ENCODE measurements at regions not wholly inside any gene's neighbourhood (a gene's known extent, or its start where the extent isn't known, plus 50 kb on each side); places are given as distances from the start of the nearest gene placed in this dataset.

- intact Hi-C loops (cut with micrococcal nuclease), result no loop called here
- POLR2A ChIA-PET, result interaction anchor here (0.8 to 1.4 kb wide), 5 partner anchors 13 to 383 kb away, joined by 3 to 6 read pairs (median 5); no protein-coding TSS in a partner anchor
Measured at GRCh38 chr1:234994436-234995295, 134.0 kb downstream of the TOMM20 start.

DNA sequence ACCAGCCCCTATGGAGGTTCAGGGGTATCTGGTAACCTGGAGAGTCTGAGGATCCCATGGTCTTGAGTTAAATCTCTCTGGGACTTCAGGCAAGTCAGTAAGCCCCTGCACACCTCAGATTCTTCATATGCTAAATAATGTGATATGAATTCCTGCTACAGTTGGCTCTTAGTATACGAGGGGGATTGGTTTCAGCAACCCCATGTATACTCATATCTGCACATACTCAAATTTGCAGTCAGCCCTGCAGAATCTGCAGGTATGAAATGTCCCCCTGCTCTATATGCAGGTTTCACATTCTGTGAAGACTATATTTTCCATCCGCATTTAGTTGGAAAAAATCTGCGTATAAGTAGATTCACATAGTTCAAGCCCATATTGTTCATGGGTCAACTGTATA, 136.6 kb downstream of the TOMM20 start:
- POLR2A ChIA-PET, result interaction anchor here (0.7 kb wide), 1 partner anchor 76 kb away, joined by 3 read pairs; no protein-coding TSS in a partner anchor
- DNase-seq (ENCODE audit: unreplicated experiment), result no peak
- Mint-ChIP-seq H3K36me3 (ENCODE audit: insufficient read depth, unreplicated experiment) (peaks cover 6% of the 10 kb centered on the region), H3K9me3 (ENCODE audit: unreplicated experiment) (no peaks in the 10 kb centered on the region), H3K4me3 (ENCODE audit: unreplicated experiment) (no peak overlapping the region), H3K27ac (ENCODE audit: low read depth, unreplicated experiment) (no peak overlapping the region), H3K4me1 (ENCODE audit: insufficient read depth, unreplicated experiment) (peaks cover 19% of the 10 kb centered on the region), H3K27me3 (ENCODE audit: insufficient read depth, unreplicated experiment) (no peaks in the 10 kb centered on the region)
- TF ChIP-seq CTCF (IDR thresholded peaks at IDR 0.05; ENCODE audit: unreplicated experiment), result no peak
- intact Hi-C loops (cut with micrococcal nuclease), result no loop called here
- no TSS peak for BruUV-seq (replicated peaks)
- CTCF ChIA-PET, result interaction anchor here (0.6 to 1.4 kb wide), 4 partner anchors 78 to 497 kb away, joined by 3 to 5 read pairs (median 4); no protein-coding TSS in a partner anchor

More at GRCh38 chr1:234994436-234995295, 134.0 kb downstream of the TOMM20 start:
- TF ChIP-seq CTCF (IDR thresholded peaks at IDR 0.05; ENCODE audit: unreplicated experiment), result no peak
- Mint-ChIP-seq H3K27ac (ENCODE audit: low read depth, unreplicated experiment) (peak overlapping the region; percentile 10), H3K4me1 (ENCODE audit: insufficient read depth, unreplicated experiment) (peaks cover 26% of the 10 kb centered on the region), H3K9me3 (ENCODE audit: unreplicated experiment) (no peaks in the 10 kb centered on the region), H3K27me3 (ENCODE audit: insufficient read depth, unreplicated experiment) (no peaks in the 10 kb centered on the region), H3K4me3 (ENCODE audit: unreplicated experiment) (no peak overlapping the region), H3K36me3 (ENCODE audit: insufficient read depth, unreplicated experiment) (peaks cover 6% of the 10 kb centered on the region)
- no TSS peak for BruUV-seq (replicated peaks)
- DNase-seq (ENCODE audit: unreplicated experiment), result no peak
- CTCF ChIA-PET, result interaction anchor here (0.8 to 1.6 kb wide), 6 partner anchors 10 to 508 kb away, joined by 3 to 5 read pairs (median 4); no protein-coding TSS in a partner anchor

DNA sequence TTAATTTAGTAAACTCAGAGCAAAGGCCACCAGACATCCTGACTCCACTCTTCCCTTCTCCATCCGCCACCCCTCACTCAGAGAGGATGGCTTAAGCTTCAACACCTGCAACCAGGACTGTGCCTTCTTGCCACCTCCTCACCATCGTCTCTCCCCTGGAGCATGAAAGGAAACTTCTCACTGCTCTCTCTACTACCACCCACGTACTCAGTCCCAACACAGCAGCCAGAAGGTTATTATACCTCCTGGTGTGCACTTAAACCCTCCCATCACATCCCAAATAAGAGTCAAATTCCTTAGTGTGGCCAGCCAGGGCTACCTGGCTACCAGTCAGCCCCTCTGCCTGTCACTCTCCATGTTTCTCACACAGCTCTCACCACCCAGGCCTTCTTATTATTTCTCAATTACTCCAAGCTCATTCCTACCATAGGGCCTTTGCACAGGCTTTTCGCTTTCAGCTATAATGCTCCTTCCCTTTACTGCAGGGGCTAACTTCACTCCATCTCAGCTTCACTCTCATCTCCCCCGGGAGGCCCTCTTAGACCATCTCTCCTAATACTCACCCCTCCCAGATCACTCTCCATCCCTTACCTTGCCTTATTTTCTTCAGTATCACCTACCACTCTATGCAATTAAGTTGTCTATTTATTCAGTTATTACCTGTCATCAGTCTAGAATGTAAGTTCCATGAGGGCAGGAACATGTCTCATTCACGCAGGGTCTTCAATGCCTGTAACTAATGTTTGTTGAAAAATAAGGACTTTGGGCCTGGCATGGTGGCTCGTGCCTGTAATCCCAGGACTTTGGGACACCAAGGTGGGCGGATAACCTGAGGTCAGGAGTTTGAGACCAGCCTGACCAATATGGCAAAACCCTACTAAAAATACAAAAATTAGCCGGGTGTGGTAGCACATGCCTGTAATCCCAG, 137.5 kb downstream of the TOMM20 start:
- ChIA-PET CTCF (interaction anchor here (1.4 to 1.6 kb wide), 2 partner anchors 15 to 104 kb away, joined by 4 read pairs; no protein-coding TSS in a partner anchor), POLR2A (interaction anchor here (0.7 to 2.9 kb wide), 3 partner anchors 10 to 77 kb away, joined by 3 to 10 read pairs (median 3); no protein-coding TSS in a partner anchor)
- no peak overlapping the region for H3K4me3 Mint-ChIP-seq (ENCODE audit: unreplicated experiment)
- H3K4me1 Mint-ChIP-seq (ENCODE audit: insufficient read depth, unreplicated experiment), result peaks cover 18% of the 10 kb centered on the region
- H3K27me3 Mint-ChIP-seq (ENCODE audit: insufficient read depth, unreplicated experiment), result no peaks in the 10 kb centered on the region
- no peaks in the 10 kb centered on the region for H3K9me3 Mint-ChIP-seq (ENCODE audit: unreplicated experiment)
- H3K27ac Mint-ChIP-seq (ENCODE audit: low read depth, unreplicated experiment), result peak overlapping the region; percentile 0
- peaks cover 12% of the 10 kb centered on the region for H3K36me3 Mint-ChIP-seq (ENCODE audit: insufficient read depth, unreplicated experiment)
- BruUV-seq (replicated peaks), result no TSS peak
- DNase-seq (ENCODE audit: unreplicated experiment), result no peak
- intact Hi-C loops (cut with micrococcal nuclease), result no loop called here
- TF ChIP-seq CTCF (IDR thresholded peaks at IDR 0.05; ENCODE audit: unreplicated experiment), result no peak
